NCI-H128 (cell line): ENCODE measurements at regions not wholly inside any gene's neighbourhood (a gene's known extent, or its start where the extent isn't known, plus 50 kb on each side); places are given as distances from the start of the nearest gene placed in this dataset.

Experiments
- DNase-seq: peaks from one replicate; lab custom pipeline; 2025; ENCODE audit not compliant: unreplicated experiment; lab: John Stamatoyannopoulos, UW

GRCh38 chr5:35324679-35325078, 94.4 kb upstream of the PRLR start:
- no peak for DNase-seq

DNA sequence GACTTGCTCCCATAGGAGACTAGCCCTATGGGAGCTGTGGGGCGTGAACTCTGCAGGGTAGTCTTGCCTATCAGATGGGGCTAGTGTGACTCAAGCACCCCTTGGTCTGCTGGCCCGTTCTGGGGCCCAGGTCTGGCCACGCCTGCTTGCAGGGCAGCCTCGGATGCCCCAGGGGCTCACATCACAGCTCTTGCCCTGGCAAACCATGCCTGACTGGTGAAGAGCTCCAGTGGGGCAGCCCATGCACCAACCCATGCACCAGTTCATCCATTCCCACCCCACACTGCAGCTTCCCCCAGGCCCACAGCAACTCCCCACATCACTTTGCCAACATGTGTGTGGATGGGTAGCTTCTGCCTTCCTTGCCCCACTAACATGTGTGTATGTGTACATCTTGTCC, 93.9 kb upstream of the PRLR start:
- DNase-seq, result no peak

GRCh38 chr5:35320029-35320428, 89.7 kb upstream of the PRLR start:
- DNase-seq, result no peak

- no peak for DNase-seq
Observed at GRCh38 chr5:35319333-35320002, 89.2 kb upstream of the PRLR start.

GRCh38 chr5:35317586-35317985, 87.3 kb upstream of the PRLR start:
- DNase-seq, result no peak

GRCh38 chr5:35316611-35317274, 86.5 kb upstream of the PRLR start:
- DNase-seq, result no peak

GRCh38 chr5:35313291-35313690, 83.0 kb upstream of the PRLR start:
- no peak for DNase-seq

GRCh38 chr5:35312267-35312666, 82.0 kb upstream of the PRLR start:
- no peak for DNase-seq

GRCh38 chr5:35309365-35310130, 79.3 kb upstream of the PRLR start:
- DNase-seq, result no peak

DNA sequence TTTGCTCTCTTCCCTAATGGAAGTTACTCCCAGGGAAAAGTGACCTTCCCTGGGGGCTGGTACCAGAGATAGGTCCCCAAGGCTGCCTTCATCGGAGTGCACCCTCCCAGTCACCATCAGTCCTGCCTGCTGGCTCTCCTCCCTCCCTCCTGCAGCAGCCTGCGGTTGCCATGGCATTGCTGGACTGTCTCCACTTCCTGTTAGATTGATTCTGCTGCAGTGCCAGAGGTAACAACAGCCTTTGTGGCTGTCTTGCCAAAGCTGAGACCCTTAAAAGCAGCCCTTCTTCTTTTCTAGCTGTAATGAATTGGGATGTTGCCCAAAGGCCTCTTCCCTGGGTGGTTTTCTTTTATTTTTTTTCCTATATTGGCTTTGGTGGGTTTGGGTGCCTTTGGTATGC, 78.1 kb upstream of the PRLR start:
- no peak for DNase-seq

- DNase-seq, result no peak
Observed at GRCh38 chr5:35306716-35307365, 76.6 kb upstream of the PRLR start.

GRCh38 chr5:35305336-35306020, 75.2 kb upstream of the PRLR start:
- DNase-seq, result no peak

DNA sequence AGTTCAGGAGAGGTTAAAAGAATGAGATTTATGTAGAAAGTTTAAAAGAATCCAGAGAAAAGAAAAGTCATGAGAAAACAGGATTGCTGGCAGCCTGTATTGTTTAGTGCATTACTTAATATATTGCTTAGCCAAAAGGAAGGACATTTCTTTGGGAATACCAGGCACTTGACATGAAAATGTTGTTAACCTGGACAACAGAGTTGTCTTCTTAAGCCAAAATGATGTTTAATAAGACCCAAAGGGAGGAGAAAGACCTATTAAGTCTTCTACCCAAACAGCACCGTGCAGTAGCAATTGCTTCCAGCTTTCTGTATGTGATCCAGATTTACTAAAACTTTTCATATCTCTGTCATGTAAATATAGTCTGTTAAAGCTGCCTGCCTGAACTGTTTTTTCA, 74.0 kb upstream of the PRLR start:
- DNase-seq, result no peak

- DNase-seq, result no peak
Observed at GRCh38 chr5:35303152-35303551, 72.9 kb upstream of the PRLR start.

DNA sequence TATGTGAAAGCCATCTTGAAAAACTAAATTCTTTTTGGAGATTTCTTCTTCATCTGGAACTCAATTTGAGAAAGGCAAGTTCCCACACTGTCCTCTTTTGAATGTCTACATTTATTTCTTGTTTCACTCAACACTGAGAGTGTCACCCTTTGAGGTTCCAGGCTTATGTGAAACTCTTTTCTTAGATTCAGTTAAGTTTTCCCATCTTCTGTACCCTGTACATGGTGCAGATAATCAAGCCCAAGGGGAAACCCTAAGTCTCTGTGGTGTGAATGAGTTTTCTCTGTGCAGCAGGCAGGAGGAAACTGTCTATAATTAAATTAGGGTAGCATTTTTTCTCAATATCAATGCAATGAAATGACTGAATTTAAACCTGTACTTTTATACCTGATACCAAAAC, 72.3 kb upstream of the PRLR start:
- DNase-seq, result no peak

DNA sequence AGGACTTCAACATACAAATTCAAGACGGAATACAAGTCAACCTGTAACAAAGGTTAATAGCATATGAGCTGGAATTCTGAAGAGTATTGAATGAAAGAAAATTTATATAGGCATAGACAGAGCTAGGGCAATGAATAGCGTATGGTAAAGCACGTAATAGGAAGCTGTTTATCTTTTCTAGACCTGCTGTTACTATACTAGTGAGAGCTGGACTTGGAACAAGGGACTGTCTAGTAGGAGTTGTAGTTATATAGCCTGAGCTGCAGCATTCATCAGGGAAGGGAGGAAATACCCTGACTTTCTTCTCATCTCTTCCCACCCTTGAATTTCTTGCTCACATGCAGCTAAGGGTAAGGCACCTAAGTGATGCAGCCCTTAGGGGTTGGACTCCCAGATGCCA, 67.5 kb upstream of the PRLR start:
- no peak for DNase-seq

DNA sequence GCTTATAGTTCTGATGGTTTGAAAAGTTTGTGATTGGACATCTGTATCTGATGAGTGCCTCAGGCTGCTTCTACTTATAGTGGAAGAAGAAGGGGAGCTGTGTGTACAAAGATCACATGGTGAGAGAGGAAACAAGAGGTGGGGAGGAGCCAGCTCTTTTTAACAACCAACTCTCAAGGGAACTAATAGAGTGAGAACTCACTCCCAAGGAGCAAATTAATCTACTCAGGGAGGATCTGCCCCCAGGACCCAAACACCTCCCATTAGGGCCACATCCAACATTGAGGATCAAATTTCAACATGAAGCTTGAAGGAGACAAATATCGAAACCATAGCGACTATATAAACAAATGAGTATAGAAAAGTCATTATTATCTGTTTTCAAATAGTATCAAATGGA, 64.7 kb upstream of the PRLR start:
- no peak for DNase-seq

- DNase-seq, result no peak
Observed at GRCh38 chr5:35294017-35294416, 63.7 kb upstream of the PRLR start.

DNA sequence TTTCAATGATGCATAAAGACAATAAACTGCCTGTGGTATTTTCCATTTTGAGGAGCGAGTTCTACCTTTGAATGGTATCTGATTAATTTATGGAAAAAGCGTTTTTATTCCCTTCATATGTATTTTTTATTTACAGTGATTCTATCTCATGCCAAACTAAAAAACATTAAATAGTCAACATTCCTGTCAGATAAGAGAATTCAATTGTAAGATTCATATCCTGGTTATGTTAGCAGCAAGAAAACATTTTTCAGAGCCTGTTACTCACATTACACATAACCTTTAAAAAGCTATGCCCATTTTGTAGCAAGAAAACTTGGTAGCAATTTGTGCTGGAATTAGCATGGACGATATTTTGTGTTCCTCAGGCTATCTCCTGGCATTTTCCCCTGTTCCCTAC, 55.1 kb upstream of the PRLR start:
- DNase-seq, result no peak

DNA sequence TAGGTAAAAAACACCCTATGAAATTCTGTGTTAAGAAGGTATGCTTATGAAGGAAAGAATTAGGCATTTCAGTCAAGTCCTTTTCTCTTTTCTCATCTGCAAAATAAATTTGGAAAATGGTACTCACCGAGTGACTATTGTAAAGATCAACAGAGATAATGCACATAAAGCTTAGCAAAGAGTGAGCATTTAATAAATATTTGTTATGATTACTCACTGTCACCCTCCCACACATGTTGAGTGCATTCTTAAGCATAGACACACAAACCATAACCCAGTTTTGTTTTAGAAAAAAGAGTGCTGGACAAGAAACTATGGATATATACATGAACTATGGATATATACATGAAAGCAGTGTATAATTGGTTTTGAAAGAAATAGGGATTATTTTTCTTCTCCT, 54.7 kb upstream of the PRLR start:
- no peak for DNase-seq

GRCh38 chr5:35284364-35284763, 54.1 kb upstream of the PRLR start:
- no peak for DNase-seq
